ENCODE measurements at regions not wholly inside any gene's neighbourhood (a gene's known extent, or its start where the extent isn't known, plus 50 kb on each side); places are given as distances from the start of the nearest gene placed in this dataset.

- TF ChIP-seq POLR2A (IDR thresholded peaks at IDR 0.05; ENCODE audit: low read length) (no peak), GATA1 (IDR thresholded peaks at IDR 0.05; ENCODE audit: low read depth, low read length) (no peak)
Observed at GRCh38 chr20:22492497-22492896, 91.9 kb downstream of the FOXA2 start.

Measured in erythroblast (primary cell).